Urinary bladder (tissue), 3 donors: ENCODE measurements at regions not wholly inside any gene's neighbourhood (a gene's known extent, or its start where the extent isn't known, plus 50 kb on each side); places are given as distances from the start of the nearest gene placed in this dataset.

Source experiments
- DNase-seq: peaks from one replicate; pipeline ENCODE4 v3.0.0-alpha.2; 2015; ENCODE audit errors: extremely low spot score
- H3K27ac ChIP-seq: one replicate; pipeline ENCODE4 v1.5.1; 2013; ENCODE audit warnings: low read depth, mild to moderate bottlenecking, moderate library complexity
- H3K36me3 ChIP-seq: one replicate; pipeline ENCODE4 v1.6.1; 2013; ENCODE audit warnings: mild to moderate bottlenecking, moderate library complexity; ENCODE audit not compliant: insufficient read depth
- H3K4me1 ChIP-seq: one replicate; pipeline ENCODE4 v1.6.1; 2013; ENCODE audit warnings: mild to moderate bottlenecking, moderate library complexity; ENCODE audit not compliant: insufficient read depth
- H3K4me3 ChIP-seq: one replicate; pipeline ENCODE4 v1.5.1; 2013; ENCODE audit warnings: low read depth, low read length
- WGBS: extraction: QIAGEN DNeasy Blood & Tissue Kit; methylation state at CpG from one replicate; pipeline ENCODE4 v1.1.7; 2013; 5-methylcytosine and 5-hydroxymethylcytosine counted together
- donor health status: healthy with polysubstance abuse.
- donor health status: healthy.

GRCh38 chr2:6524691-6525474 is 340.8 kb downstream of the CMPK2 start:
- WGBS: 38% methylated on average over 13 of the region's 13 CpGs
- DNase-seq: no peak

DNA sequence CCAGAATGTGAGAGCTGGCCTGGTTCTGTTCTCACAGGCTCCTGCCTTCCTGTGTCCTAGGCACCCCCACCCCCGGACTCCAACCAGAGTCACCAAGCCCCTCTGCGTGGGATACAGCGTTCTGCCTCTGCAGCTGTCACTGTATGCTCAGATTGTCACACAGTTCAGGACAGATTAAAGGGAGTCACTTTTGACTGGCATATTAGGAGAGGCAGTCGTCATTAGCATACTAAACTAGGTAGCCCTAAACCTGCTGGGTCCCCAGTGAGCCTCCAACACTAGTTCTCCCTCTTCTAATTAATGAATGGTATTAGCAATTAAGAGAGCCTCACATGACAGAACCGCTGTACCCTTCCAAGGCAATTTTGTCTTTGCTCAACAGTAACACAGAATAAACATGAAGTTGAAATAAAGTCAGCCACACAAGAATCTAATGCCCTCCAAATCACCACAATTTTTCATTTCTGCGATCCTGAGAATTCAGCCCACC is 340.2 kb downstream of the CMPK2 start:
- H3K27ac ChIP-seq: no peak overlapping the region
- no peak overlapping the region for H3K4me3 ChIP-seq
- no peaks in the 10 kb centered on the region for H3K36me3 ChIP-seq
- WGBS: 81% methylated on average over 6 of the region's 6 CpGs
- DNase-seq: no peak
- H3K4me1 ChIP-seq: no peaks in the 10 kb centered on the region

More at GRCh38 chr2:6524691-6525474, 340.8 kb downstream of the CMPK2 start:
- H3K27ac ChIP-seq: no peak overlapping the region
- H3K4me3 ChIP-seq: no peak overlapping the region
- no peaks in the 10 kb centered on the region for H3K4me1 ChIP-seq
- H3K36me3 ChIP-seq: no peaks in the 10 kb centered on the region

DNA sequence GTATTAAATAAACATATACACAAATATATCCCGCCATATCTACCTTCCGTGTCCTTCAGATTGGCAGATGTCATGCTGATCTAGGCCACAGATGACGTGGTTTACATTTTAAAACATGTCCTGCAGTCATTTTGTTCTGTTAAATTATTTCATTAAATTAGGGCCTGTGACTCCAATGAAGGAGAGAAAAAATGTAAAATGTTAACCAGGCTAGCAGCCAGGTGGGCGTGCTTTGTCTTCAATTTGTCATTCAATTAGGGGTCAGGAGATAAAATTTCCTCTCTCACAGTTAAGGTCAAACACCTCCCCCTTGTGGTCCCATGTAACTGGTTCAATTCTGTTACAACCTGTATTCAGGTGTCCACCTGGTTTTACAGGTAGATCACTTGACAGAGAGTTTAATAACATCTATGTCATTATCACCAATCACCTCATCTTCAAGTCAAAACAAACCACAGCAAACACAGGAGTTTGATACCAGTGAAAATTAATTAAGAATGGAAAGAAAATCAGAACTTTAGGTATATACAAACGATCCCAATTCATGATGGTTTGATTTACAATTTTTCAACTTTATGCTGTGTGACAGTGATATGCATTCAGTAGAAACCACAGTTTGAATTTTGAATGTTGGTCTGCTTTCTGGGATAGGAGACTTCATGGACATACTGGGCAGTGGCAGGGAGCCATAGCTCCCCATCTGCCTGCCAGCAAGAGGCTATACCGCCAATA is 339.4 kb downstream of the CMPK2 start:
- no peaks in the 10 kb centered on the region for H3K36me3 ChIP-seq
- 83% methylated on average over 6 of the region's 6 CpGs for WGBS

DNA sequence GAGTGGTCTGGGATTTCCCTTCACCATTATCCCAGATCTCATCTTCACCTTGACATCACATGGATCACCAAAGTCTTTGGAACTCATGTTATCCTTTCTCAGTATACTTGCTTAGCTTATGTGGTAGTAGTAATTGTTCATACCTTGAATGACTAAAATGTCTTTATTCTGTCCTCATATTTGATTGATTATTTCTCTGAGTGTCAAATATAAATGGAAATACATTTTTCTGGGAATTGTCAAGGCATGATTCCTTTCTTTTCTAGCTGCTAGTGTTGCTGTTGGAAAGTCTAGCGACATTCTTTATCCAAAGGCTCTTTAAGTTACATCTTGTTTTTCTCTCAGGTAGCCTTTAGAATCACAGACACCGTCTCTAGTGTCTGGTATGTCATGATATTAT is 334.4 kb downstream of the CMPK2 start:
- Histone ChIP-seq H3K27ac (no peak overlapping the region), H3K4me1 (no peaks in the 10 kb centered on the region), H3K36me3 (no peaks in the 10 kb centered on the region), H3K4me3 (no peak overlapping the region)
- no peak for DNase-seq
- WGBS: 90% methylated on average over 2 of the region's 2 CpGs

More for the DNA sequence above, 339.4 kb downstream of the CMPK2 start:
- H3K4me1 ChIP-seq: no peaks in the 10 kb centered on the region
- no peak overlapping the region for H3K27ac ChIP-seq
- no peak for DNase-seq
- no peak overlapping the region for H3K4me3 ChIP-seq

- Histone ChIP-seq H3K27ac (no peak overlapping the region), H3K36me3 (no peaks in the 10 kb centered on the region), H3K4me1 (no peaks in the 10 kb centered on the region), H3K4me3 (no peak overlapping the region)
- WGBS: 54% methylated on average over 10 of the region's 10 CpGs
- DNase-seq: no peak
Measured at GRCh38 chr2:6535572-6535971, 330.1 kb downstream of the CMPK2 start.

DNA sequence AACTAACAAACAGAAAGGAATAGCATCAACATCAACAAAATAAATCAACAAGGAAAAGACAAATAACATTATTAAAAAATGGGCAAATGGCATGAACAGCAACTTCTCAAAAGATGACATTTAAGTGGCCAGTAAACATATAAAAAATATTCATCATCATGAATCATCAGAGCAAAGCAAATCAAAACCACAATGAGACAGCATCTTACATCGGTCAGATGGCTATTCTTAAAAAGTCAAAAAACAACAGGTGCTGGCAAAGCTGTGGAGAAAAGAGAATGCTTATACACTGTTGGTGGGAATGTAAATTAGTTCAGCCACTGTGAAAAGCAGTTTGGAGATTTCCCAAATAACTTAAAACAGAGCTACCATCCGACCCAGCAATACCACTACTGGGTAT is 327.1 kb downstream of the CMPK2 start:
- Histone ChIP-seq H3K4me3 (no peak overlapping the region), H3K4me1 (no peaks in the 10 kb centered on the region), H3K36me3 (no peaks in the 10 kb centered on the region), H3K27ac (no peak overlapping the region)
- no peak for DNase-seq
- WGBS: 80% methylated on average over 2 of the region's 2 CpGs

GRCh38 chr2:6545336-6545735 is 320.4 kb downstream of the CMPK2 start:
- H3K36me3 ChIP-seq: no peaks in the 10 kb centered on the region
- 78% methylated on average over 1 of the region's 1 CpG for WGBS
- no peak overlapping the region for H3K4me3 ChIP-seq
- H3K27ac ChIP-seq: no peak overlapping the region
- H3K4me1 ChIP-seq: no peaks in the 10 kb centered on the region
- DNase-seq: no peak

DNA sequence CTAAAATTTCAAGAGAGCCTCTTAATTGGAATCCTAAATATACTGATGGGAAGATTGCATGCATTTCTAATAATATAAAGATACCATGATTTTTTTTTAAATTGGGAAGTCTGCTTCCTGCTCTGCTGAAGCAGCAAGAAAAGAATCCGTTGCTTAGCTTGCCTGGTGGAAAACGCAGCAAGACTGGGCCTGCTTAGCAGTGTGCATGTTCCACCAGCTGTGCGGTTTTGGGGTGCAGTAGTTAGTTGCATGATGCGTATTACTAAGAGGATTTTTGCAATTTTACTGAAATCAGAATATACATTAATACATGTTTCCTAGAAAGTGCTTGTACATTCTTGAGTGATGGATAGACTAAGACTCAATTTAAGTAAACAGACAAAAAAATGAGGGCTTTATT is 319.9 kb downstream of the CMPK2 start:
- H3K27ac ChIP-seq: no peak overlapping the region
- DNase-seq: no peak
- no peak overlapping the region for H3K4me3 ChIP-seq
- WGBS: 80% methylated on average over 4 of the region's 4 CpGs
- H3K36me3 ChIP-seq: no peaks in the 10 kb centered on the region
- H3K4me1 ChIP-seq: no peaks in the 10 kb centered on the region

- no peak overlapping the region for H3K4me3 ChIP-seq
- no peak overlapping the region for H3K27ac ChIP-seq
- WGBS: 86% methylated on average over 7 of the region's 7 CpGs
- no peak for DNase-seq
- H3K36me3 ChIP-seq: no peaks in the 10 kb centered on the region
- no peaks in the 10 kb centered on the region for H3K4me1 ChIP-seq
Measured at GRCh38 chr2:6554466-6554865, 311.2 kb downstream of the CMPK2 start.

DNA sequence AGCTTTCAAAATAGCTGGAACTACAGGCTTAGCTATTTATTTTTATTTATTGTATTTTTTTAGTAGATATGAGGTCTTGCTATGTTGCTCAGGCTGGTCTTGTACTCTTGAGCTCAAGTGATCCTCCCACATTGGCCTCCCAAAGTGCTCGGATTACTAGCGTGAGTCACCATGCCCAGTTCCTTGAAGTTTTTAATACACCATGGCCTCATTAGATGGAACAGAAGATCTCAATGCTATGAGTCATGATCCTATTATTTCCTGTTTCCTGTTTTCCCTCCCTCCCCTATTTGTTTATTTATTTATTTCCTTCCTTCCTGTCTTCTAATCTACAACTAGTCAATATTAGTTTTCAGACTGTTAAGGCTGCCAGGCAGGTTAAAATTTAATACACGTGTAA is 309.0 kb downstream of the CMPK2 start:
- no peaks in the 10 kb centered on the region for H3K4me1 ChIP-seq
- no peak for DNase-seq
- WGBS: 69% methylated on average over 3 of the region's 3 CpGs
- H3K4me3 ChIP-seq: no peak overlapping the region
- H3K27ac ChIP-seq: no peak overlapping the region
- no peaks in the 10 kb centered on the region for H3K36me3 ChIP-seq

DNA sequence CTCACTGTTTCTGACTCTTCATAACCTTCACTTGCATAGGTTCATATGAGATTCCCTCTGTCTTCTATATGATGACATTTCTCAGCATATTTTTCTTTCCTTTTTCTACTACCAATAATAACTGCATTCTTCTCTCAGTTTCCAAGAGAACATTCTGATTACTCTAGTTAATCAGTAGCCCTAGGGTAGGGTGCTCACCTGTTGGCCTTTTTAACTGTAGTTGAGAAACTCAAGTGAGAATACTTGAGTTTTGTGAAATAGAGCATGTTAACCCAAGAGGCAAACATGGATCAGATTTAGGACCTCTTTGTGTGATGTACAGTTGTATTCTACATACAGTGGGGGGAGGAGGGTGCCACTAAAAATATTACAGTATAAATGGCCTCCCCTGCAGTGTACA is 308.0 kb downstream of the CMPK2 start:
- no peaks in the 10 kb centered on the region for H3K36me3 ChIP-seq
- no peak for DNase-seq
- H3K4me3 ChIP-seq: no peak overlapping the region
- H3K4me1 ChIP-seq: no peaks in the 10 kb centered on the region
- H3K27ac ChIP-seq: no peak overlapping the region

DNA sequence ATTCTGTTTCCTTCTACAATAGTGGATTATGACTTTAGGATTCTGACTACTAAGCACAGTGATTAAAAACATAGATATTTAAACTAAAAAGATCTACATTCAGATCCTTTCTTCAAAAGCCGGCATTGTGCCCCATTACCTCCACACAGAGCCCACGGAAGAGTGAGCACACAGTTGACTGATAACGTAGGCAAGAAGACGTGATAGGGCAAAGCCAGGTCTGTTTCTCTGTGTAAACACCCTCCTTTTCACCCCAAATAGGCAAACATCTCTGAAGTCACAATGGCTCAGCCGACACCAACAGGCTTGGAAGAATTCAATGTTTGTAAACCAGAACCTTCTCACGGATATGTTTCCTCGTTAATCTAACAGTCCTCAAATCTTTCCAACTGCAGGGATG is 302.9 kb downstream of the CMPK2 start:
- DNase-seq: no peak
- H3K4me3 ChIP-seq: no peak overlapping the region
- 60% methylated on average over 7 of the region's 7 CpGs for WGBS

GRCh38 chr2:6564326-6564725 is 301.4 kb downstream of the CMPK2 start:
- H3K4me3 ChIP-seq: no peak overlapping the region
- H3K4me1 ChIP-seq: no peaks in the 10 kb centered on the region
- WGBS: 46% methylated on average over 1 of the region's 1 CpG
- no peak overlapping the region for H3K27ac ChIP-seq
- no peaks in the 10 kb centered on the region for H3K36me3 ChIP-seq
- no peak for DNase-seq

More for the DNA sequence above, 302.9 kb downstream of the CMPK2 start:
- Histone ChIP-seq H3K36me3 (no peaks in the 10 kb centered on the region), H3K27ac (no peak overlapping the region), H3K4me1 (no peaks in the 10 kb centered on the region)

GRCh38 chr2:6574121-6574520 is 291.6 kb downstream of the CMPK2 start:
- Histone ChIP-seq H3K36me3 (no peaks in the 10 kb centered on the region), H3K4me1 (no peaks in the 10 kb centered on the region), H3K27ac (no peak overlapping the region), H3K4me3 (no peak overlapping the region)
- no peak for DNase-seq
- WGBS: 53% methylated on average over 2 of the region's 2 CpGs
